ENCODE measurements at regions not wholly inside any gene's neighbourhood (a gene's known extent, or its start where the extent isn't known, plus 50 kb on each side); places are given as distances from the start of the nearest gene placed in this dataset.

GRCh38 chr3:159128628-159129027 lies 326.8 kb downstream of the MFSD1 start:
- no peak for DNase-seq

GRCh38 chr3:159130108-159130507 lies 328.3 kb downstream of the MFSD1 start:
- DNase-seq: no peak

- no peak for DNase-seq
Observed at GRCh38 chr3:159131376-159131775, 329.5 kb downstream of the MFSD1 start.

GRCh38 chr3:159137949-159138348 lies 336.1 kb downstream of the MFSD1 start:
- DNase-seq: no peak

GRCh38 chr3:159139326-159139725 lies 337.5 kb downstream of the MFSD1 start:
- no peak for DNase-seq

- DNase-seq: no peak
Observed at GRCh38 chr3:159144472-159144871, 342.6 kb downstream of the MFSD1 start.

GRCh38 chr3:159144891-159145290 lies 343.0 kb downstream of the MFSD1 start:
- no peak for DNase-seq

GRCh38 chr3:159146392-159146791 lies 344.5 kb downstream of the MFSD1 start:
- no peak for DNase-seq

- DNase-seq: no peak
Observed at GRCh38 chr3:159146856-159147435, 345.1 kb downstream of the MFSD1 start.

GRCh38 chr3:159147813-159148212 lies 346.0 kb downstream of the MFSD1 start:
- DNase-seq: no peak

GRCh38 chr3:159148466-159148865 lies 346.6 kb downstream of the MFSD1 start:
- DNase-seq: no peak

GRCh38 chr3:159149131-159149530 lies 347.3 kb downstream of the MFSD1 start:
- DNase-seq: no peak

- no peak for DNase-seq
Observed at GRCh38 chr3:159149633-159150032, 347.8 kb downstream of the MFSD1 start.

GRCh38 chr3:159150180-159150579 lies 348.3 kb downstream of the MFSD1 start:
- DNase-seq: no peak

GRCh38 chr3:159151130-159151529 lies 349.3 kb downstream of the MFSD1 start:
- no peak for DNase-seq

GRCh38 chr3:159157275-159157674 lies 355.4 kb downstream of the MFSD1 start:
- no peak for DNase-seq

GRCh38 chr3:159158213-159158612 lies 356.4 kb downstream of the MFSD1 start:
- DNase-seq: no peak

- DNase-seq: no peak
Observed at GRCh38 chr3:159158801-159159200, 356.9 kb downstream of the MFSD1 start.

GRCh38 chr3:159159546-159159945 lies 357.7 kb downstream of the MFSD1 start:
- DNase-seq: no peak

GRCh38 chr3:159163656-159164055 lies 361.8 kb downstream of the MFSD1 start:
- no peak for DNase-seq

- no peak for DNase-seq
Observed at GRCh38 chr3:159165961-159166360, 364.1 kb downstream of the MFSD1 start.

- no peak for DNase-seq
Observed at GRCh38 chr3:159166899-159167586, 365.2 kb downstream of the MFSD1 start.

GRCh38 chr3:159168788-159169187 lies 366.9 kb downstream of the MFSD1 start:
- no peak for DNase-seq

- no peak for DNase-seq
Observed at GRCh38 chr3:159169828-159170227, 368.0 kb downstream of the MFSD1 start.

All from left kidney (tissue), 1 donor.